ENCODE measurements at regions not wholly inside any gene's neighbourhood (a gene's known extent, or its start where the extent isn't known, plus 50 kb on each side); places are given as distances from the start of the nearest gene placed in this dataset.

- Histone ChIP-seq H3K4me3 (ENCODE audit: low read depth, low read length) (no peak overlapping the region), H3K27me3 (ENCODE audit: control insufficient read depth, insufficient read depth, low read length) (no peaks in the 10 kb centered on the region), H3K36me3 (ENCODE audit: control insufficient read depth, insufficient read depth, low read length) (no peaks in the 10 kb centered on the region)
- no peak for TF ChIP-seq CTCF (IDR thresholded peaks at IDR 0.05; ENCODE audit: insufficient read depth, low read length, poor library complexity, severe bottlenecking)
- DNase-seq (ENCODE audit: low read depth): no peak
Observed at GRCh38 chr15:37638116-37638515, 296.3 kb upstream of the TMCO5A start.

GRCh38 chr15:37638691-37639090 is 295.7 kb upstream of the TMCO5A start:
- no peak overlapping the region for H3K4me3 ChIP-seq (ENCODE audit: low read depth, low read length)
- TF ChIP-seq CTCF (IDR thresholded peaks at IDR 0.05; ENCODE audit: insufficient read depth, low read length, poor library complexity, severe bottlenecking): no peak
- H3K27me3 ChIP-seq (ENCODE audit: control insufficient read depth, insufficient read depth, low read length): no peaks in the 10 kb centered on the region
- DNase-seq (ENCODE audit: low read depth): no peak
- H3K36me3 ChIP-seq (ENCODE audit: control insufficient read depth, insufficient read depth, low read length): no peaks in the 10 kb centered on the region

- Histone ChIP-seq H3K4me3 (ENCODE audit: low read depth, low read length) (no peak overlapping the region), H3K27me3 (ENCODE audit: control insufficient read depth, insufficient read depth, low read length) (no peaks in the 10 kb centered on the region), H3K36me3 (ENCODE audit: control insufficient read depth, insufficient read depth, low read length) (no peaks in the 10 kb centered on the region)
- TF ChIP-seq CTCF (IDR thresholded peaks at IDR 0.05; ENCODE audit: insufficient read depth, low read length, poor library complexity, severe bottlenecking): no peak
- no peak for DNase-seq (ENCODE audit: low read depth)
Observed at GRCh38 chr15:37652646-37653417, 281.6 kb upstream of the TMCO5A start.

- no peaks in the 10 kb centered on the region for H3K36me3 ChIP-seq (ENCODE audit: control insufficient read depth, insufficient read depth, low read length)
- no peak overlapping the region for H3K4me3 ChIP-seq (ENCODE audit: low read depth, low read length)
- H3K27me3 ChIP-seq (ENCODE audit: control insufficient read depth, insufficient read depth, low read length): no peaks in the 10 kb centered on the region
- DNase-seq (ENCODE audit: low read depth): no peak
- no peak for TF ChIP-seq CTCF (IDR thresholded peaks at IDR 0.05; ENCODE audit: insufficient read depth, low read length, poor library complexity, severe bottlenecking)
Observed at GRCh38 chr15:37678124-37678523, 256.3 kb upstream of the TMCO5A start.

GRCh38 chr15:37679627-37680026 is 254.8 kb upstream of the TMCO5A start:
- no peak for DNase-seq (ENCODE audit: low read depth)
- TF ChIP-seq CTCF (IDR thresholded peaks at IDR 0.05; ENCODE audit: insufficient read depth, low read length, poor library complexity, severe bottlenecking): no peak
- H3K36me3 ChIP-seq (ENCODE audit: control insufficient read depth, insufficient read depth, low read length): no peaks in the 10 kb centered on the region
- H3K4me3 ChIP-seq (ENCODE audit: low read depth, low read length): no peak overlapping the region
- H3K27me3 ChIP-seq (ENCODE audit: control insufficient read depth, insufficient read depth, low read length): no peaks in the 10 kb centered on the region

GRCh38 chr15:37682304-37682703 is 252.1 kb upstream of the TMCO5A start:
- H3K36me3 ChIP-seq (ENCODE audit: control insufficient read depth, insufficient read depth, low read length): no peaks in the 10 kb centered on the region
- DNase-seq (ENCODE audit: low read depth): no peak
- no peak for TF ChIP-seq CTCF (IDR thresholded peaks at IDR 0.05; ENCODE audit: insufficient read depth, low read length, poor library complexity, severe bottlenecking)
- no peak overlapping the region for H3K4me3 ChIP-seq (ENCODE audit: low read depth, low read length)
- no peaks in the 10 kb centered on the region for H3K27me3 ChIP-seq (ENCODE audit: control insufficient read depth, insufficient read depth, low read length)

All from kidney epithelial cell (primary cell).